Stomach (tissue), 4 donors: ENCODE measurements at regions not wholly inside any gene's neighbourhood (a gene's known extent, or its start where the extent isn't known, plus 50 kb on each side); places are given as distances from the start of the nearest gene placed in this dataset.

Experiments
- CTCF ChIP-seq, 7 experiments: fragments of 450-650 bp in 4 of 7; fragments of 200-600 bp in 3 of 7; sonication (generic) in 3 of 7; IDR thresholded peaks; one replicate each; pipeline ENCODE4 v1.5.1; 2016 to 2019; ENCODE audit warnings: antibody characterized with exemption in 7 of 7, control low read depth in 2 of 7, mild to moderate bottlenecking in 1 of 7
- POLR2A ChIP-seq, 4 donors: fragments of 450-650 bp; IDR thresholded peaks; one replicate each; pipeline ENCODE4 v1.6.1; 2016; ENCODE audit warnings: antibody characterized with exemption in 4 of 4, control low read depth in 2 of 4, mild to moderate bottlenecking in 1 of 4, moderate library complexity in 1 of 4

DNA sequence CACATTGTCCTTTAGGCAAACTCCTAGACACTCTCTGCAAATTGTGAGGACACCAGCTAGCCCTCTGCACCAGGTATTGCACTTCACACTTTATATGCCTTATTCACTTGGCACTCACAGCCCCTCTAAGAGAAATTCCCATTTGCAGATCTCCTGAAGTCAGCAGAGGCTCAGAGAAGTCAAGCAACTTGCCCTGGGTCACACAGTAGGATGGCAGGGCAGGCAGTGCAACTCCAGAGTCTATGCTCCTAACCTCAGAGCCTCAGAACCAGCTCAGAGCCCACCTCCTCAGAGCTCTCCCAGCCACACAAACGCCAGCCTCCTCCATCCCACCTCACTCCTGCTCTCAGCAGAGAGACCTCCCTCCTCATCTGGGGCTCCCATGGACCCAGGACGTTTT, 52.4 kb upstream of the BLCAP start:
- TF ChIP-seq CTCF (IDR thresholded peaks at IDR 0.05), result no peak
- TF ChIP-seq POLR2A (IDR thresholded peaks at IDR 0.05), result no peak
